ENCODE measurements at regions not wholly inside any gene's neighbourhood (a gene's known extent, or its start where the extent isn't known, plus 50 kb on each side); places are given as distances from the start of the nearest gene placed in this dataset.

DNA sequence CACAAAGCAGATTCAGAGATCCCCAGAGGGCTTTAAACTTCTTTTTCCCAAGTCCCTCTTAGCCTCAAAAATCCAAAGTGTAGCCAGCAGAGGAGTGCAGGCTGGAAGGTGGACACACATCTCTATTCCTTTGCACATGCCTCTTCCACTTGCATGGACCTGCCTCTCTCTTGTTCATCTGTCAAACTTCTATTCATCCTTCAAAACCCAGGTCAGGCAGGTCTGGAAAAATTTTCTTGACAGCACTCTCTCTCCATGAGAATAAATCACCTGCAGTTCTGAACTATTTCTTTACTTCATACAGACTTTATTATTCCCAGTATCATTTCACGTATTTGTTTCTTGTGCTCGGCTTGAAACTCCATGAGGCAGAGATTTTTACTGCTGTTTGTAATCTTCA lies 127.5 kb downstream of the SS18 start:
- DNase-seq (ENCODE audit: low read depth in 2 of 2) = no peak

DNA sequence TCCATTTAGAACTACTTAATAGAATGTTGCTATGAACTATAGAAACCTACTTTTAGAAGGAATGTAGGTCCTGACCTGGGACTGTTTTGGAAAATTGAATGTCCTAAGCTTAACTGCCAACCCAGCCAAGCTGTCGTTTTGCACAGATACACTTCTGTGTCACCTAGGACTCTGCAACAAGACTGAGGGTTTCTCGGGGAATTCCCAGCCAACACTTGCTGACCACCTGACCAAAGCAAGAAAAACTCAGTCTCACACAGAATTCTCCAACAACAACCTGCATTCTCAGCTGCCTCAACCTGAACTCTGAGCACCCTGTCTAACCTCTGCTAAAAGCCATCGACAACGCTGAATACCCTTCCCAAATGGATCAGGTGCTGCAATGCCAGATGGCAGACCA lies 128.2 kb downstream of the SS18 start:
- DNase-seq (ENCODE audit: low read depth in 2 of 2) = no peak

DNA sequence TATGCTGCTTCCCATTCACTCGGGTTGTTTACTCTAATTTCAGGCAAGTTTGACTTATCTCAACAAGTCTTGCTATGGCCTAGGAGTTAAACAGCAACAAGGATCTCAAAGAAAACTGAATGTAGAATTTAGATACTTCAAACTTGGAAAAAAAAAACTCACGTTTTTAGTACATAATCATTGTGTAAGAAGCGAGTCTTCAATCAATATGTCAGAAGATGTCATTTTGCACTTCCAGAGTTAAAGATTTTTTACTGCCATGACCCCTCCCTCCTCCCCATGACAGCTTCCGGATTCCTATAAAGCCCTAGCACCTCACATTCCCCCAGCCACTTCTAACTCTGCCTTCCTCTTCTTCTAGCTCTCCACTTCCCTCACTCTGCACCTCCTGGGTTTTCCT lies 133.4 kb downstream of the SS18 start:
- no peak for DNase-seq (ENCODE audit: low read depth in 2 of 2)

DNA sequence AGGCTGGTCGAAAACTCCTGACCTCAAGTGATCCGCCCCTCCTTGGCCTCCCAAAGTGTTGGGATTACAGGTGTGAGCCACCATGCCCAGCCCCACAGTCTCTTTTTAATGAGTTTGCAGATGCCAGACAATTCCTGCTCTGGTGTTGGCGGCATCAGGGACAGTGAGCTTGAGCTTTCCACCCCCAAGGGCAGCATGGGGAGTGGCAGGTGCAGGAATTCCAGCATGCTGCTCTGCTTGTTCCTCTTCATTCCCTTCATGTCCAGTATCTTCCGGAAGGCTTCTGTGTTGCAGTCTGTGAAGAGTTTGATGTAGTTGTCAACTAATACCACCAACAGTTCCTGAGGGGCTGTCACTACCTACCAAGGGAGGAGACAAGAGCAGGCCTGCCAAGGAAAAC lies 137.3 kb downstream of the SS18 start:
- DNase-seq (ENCODE audit: low read depth in 2 of 2) = no peak

DNA sequence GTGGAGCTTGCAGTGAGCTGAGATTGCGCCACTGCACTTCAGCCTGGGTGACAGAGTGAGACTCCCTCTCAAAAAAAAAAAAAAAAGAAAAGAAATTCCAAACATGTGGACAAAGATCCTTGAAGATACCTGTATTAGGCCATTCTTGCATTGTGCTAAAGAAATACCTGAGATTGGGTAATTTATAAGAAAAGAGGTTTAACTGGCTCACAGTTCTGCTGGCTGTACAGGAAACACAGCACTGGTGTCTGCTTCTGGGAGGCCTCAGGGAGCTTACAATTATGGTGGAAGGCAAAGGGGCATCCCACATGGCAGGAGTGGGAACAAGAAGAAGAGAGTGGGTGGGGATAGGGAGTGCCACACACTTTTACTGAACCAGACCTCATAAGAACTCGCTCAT lies 140.1 kb downstream of the SS18 start:
- DNase-seq (ENCODE audit: low read depth in 2 of 2) = no peak

DNA sequence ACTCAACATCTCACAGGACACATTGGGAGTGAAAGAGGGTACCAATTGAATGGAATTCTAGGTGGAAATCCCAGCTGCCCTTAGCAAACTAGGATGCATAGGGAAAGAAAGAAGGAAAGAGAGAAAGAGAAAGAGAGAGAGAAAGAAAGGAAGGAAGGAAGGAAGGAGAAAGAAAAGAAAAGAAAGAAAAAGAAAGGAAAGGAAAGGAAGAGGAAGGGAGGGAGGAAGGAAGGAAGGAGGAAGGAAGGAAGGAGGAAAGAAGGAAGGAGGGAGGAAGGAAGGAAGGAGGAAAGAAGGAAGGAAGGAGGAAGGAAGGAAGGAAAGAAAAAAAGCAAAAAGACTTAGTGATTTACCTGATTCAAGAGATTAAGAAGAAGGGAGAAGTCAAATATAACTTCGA lies 143.9 kb downstream of the SS18 start:
- DNase-seq (ENCODE audit: low read depth in 2 of 2) = no peak

- DNase-seq (ENCODE audit: low read depth in 2 of 2) = no peak
Measured at GRCh38 chr18:25935356-25935755, 155.1 kb downstream of the SS18 start.

- DNase-seq (ENCODE audit: low read depth in 2 of 2) = no peak
Measured at GRCh38 chr18:25931126-25931525, 159.3 kb downstream of the SS18 start.

DNA sequence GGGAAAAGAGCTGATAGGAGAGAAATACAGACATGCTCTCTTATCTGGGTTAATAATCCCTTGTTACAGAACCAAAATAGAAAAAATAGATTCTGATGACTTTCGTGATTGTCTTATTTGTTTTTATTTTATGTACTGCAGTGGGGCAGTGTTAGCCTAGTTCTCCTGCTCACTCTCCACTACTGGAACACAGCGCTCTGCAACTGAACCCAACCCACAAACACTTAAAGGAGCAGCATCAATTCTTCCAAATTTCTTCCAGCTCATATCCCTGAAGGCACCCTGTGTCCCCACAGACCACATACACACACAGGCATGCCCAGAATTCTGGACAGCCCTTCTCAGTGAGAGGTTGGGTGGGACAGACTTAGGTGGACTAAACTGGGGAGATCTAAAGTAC lies 160.6 kb downstream of the SS18 start:
- DNase-seq (ENCODE audit: low read depth in 2 of 2) = no peak

GRCh38 chr18:25927830-25928229 lies 162.6 kb downstream of the SS18 start:
- DNase-seq (ENCODE audit: low read depth in 2 of 2) = no peak

GRCh38 chr18:25923193-25923592 lies 167.2 kb downstream of the SS18 start:
- DNase-seq (ENCODE audit: low read depth in 2 of 2) = no peak

GRCh38 chr18:25921677-25922421 lies 168.6 kb downstream of the SS18 start:
- DNase-seq (ENCODE audit: low read depth in 2 of 2) = peak in 1 of 2 experiments; percentile 33

DNA sequence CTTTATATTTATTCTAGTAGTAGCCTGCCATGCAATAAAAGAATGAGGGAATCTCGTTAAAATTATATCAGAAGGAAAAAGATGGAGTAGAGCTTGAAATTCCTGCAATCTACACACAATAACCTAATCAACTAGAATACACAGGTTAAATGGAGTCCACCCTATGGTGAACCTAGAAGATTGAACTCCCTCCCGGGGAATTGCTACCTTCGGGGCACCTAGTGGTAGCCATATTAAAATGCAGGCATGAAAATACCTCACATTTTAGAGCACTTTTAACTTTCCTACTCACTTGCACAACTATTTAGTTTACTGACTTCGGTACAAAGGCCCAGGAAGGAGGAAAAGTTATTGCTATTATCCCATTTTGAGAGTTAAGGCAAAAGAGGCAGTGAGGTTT lies 174.5 kb downstream of the SS18 start:
- DNase-seq (ENCODE audit: low read depth in 2 of 2) = no peak

GRCh38 chr18:25898965-25899364 lies 191.4 kb downstream of the SS18 start:
- DNase-seq (ENCODE audit: low read depth in 2 of 2) = no peak

DNA sequence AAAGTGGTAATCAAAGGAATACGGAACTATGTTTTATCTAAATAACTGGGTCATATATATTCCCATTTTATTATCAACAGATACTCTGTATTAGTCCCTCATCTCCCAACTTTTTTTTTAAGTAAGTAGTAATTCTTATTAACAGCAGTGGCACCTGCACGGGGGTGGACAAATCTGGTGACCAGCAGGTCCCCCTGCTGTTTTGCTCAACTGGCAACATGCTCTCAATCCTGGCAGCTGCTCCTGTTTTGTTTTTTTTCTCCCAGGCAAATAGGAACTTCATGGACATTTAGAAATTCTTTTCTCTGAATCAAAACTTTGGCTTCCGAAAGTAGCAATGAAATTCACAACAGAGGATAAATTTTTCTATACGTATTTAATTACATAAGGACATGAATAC lies 193.5 kb downstream of the SS18 start:
- DNase-seq (ENCODE audit: low read depth in 2 of 2) = no peak

DNA sequence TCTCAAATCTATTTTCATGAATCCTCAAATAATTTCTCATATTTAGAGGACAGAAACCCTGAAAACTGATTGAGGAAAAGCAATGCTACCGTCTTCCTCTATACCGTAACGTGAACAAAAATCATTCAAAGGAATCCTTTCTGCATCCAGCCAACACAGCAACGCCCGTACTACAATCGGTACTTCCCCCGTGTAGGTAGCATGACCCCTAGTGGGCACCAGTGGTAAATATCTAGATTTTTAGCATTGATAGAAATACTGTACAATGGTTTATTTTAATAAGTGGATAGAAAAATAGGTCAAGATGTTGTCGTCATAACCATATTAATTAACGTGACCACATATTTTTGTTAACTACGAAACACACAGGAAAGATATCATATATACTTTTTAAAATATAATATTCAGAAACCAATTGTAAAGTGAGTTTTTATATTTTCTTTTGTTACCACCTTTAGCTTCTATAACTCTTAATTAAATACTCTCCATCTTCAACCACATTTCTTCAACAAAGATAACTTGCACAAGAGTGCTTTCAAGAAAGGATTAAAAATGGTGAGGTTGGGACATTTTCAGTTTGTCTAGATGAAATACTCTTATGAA lies 194.1 kb downstream of the SS18 start:
- DNase-seq (ENCODE audit: low read depth in 2 of 2) = peak in 1 of 2 experiments; percentile 4

DNA sequence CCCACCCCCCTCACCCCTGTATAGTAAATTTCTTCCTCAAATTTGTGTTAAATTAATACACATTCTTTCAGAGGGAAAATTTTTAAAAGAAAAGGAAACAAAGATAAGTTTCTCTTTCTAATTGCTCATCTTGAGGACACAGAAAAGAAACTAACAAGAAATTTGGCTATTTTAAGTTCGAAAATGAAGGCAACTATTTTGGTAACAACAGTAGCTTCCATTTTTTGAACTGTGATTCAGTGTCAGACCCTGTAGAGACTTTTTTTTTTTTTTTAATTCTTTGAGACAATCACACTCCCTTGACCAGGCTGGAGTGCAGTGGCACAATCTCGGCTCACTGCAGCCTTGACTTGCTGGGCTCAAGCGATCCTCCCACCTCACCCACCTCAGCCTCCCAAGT lies 194.9 kb downstream of the SS18 start:
- no peak for DNase-seq (ENCODE audit: low read depth in 2 of 2)

DNA sequence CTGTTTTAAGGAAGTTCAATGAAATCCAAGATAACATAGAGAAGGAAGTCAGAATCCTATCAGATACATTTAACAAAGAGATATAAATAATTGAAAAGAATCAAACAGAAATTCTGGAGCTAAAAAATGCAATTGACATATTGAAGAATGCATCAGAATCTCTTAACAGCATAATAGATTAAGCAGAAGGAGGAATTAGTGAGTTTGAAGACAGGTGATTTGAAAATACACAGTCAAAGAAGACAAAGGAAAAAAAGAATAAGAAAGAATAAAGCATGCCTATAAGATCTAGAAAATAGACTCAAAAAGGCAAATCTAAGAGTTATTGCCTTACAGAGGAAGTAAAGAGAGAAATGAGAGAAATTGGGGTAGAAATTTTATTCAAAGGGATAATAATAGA lies 204.1 kb downstream of the SS18 start:
- DNase-seq (ENCODE audit: low read depth in 2 of 2) = no peak

DNA sequence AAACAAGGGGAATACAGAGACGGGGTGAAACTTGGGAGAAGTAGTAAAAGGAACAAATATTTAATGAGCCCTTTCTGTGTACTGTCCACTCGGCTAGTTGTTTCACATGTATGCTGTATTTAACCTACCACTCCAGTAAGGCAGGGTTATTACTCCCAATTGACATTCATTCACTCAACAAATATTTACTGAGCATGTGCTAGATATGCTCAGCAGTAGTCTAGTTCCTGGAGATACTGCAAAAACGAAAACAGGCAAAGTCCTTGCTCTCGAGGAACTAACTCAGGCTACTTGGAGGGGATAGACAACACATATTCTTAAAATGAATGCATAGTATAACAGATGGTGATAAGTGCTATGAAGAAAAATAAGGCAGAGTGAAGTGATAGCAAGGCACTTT lies 207.3 kb downstream of the SS18 start:
- no peak for DNase-seq (ENCODE audit: low read depth in 2 of 2)

- no peak for DNase-seq (ENCODE audit: low read depth in 2 of 2)
Measured at GRCh38 chr18:25881149-25881548, 209.3 kb downstream of the SS18 start.

DNA sequence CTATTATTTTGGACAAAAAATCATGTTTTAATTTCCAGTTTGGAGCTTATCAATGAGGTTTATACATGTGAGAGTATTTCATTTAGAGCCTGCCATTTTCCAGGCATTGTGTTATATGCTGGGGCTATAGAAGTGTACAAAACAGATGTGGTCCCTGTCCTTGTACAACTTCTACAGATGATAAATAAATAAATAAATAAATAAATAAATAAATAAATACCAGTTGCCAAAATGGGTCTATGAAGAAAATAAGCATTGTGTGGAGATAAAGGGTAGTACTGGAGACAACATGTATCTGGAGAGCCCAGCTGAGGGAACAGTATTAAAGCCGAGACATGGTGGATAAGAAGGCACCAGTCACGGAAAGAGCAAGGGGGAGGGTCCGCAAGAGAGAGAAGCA lies 210.0 kb downstream of the SS18 start:
- no peak for DNase-seq (ENCODE audit: low read depth in 2 of 2)

DNA sequence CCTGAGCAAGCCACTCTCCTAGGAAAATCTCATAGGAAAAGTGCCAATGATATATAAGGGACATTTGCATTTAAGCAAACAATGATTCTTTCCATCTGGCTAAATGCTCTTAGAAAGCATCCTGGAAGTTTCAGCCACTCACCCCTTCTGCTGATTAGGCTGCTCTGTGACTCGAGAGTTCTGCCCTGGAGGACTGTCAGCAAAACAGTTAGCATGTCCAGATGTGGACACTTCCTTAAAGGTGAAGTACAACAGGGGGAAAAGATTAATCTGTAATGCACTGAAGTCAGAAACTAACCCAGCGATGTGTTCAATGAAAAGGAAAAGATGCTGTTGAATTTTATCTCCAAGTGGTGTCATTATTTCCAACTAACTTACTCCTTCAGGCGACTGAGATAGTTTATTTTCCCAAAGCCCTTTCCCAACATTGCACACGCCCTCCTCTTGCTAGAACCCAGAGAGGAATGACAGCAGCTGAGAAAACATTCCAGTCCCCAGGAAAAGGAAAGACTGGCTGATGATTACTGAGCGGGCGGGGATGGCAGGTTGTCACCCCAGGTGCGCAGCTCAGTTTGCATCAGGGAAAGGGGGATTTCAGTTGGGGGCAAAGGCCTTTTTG lies 214.0 kb downstream of the SS18 start:
- DNase-seq (ENCODE audit: low read depth in 2 of 2) = no peak

- DNase-seq (ENCODE audit: low read depth in 2 of 2) = no peak
Measured at GRCh38 chr18:25875551-25876240, 214.7 kb downstream of the SS18 start.
